HEK293 (cell line): ENCODE measurements at regions not wholly inside any gene's neighbourhood (a gene's known extent, or its start where the extent isn't known, plus 50 kb on each side); places are given as distances from the start of the nearest gene placed in this dataset.

Source experiments
- CTCF ChIA-PET: fragments of 350-600 bp; formaldehyde crosslinking; extraction: SDS; loops from one replicate; lab custom pipeline; 2021; ENCODE audit warnings: antibody characterized with exemption; lab: Yijun Ruan, JAX
- POLR2A ChIA-PET: fragments of 300-600 bp; formaldehyde crosslinking; extraction: SDS; loops from one replicate; lab custom pipeline; 2020; ENCODE audit warnings: antibody characterized with exemption, inconsistent platforms; lab: Yijun Ruan, JAX
- H3K27ac ChIP-seq: fragments of 200-500 bp; sonication (Bioruptor generic); 2 replicates; pipeline ENCODE4 v1.5.1; 2014; ENCODE audit warnings: low read depth, low read length, control low read depth, inconsistent platforms; ENCODE audit errors: extremely low read depth
- H3K36me3 ChIP-seq, 2 experiments: fragments of 200-500 bp in 1 of 2; sonication (Bioruptor generic) in 1 of 2; 1 replicate in 1 of 2; 2 replicates in 1 of 2; pipeline ENCODE4 v1.5.1; 2014 to 2017; ENCODE audit warnings: inconsistent platforms in 2 of 2, low read length in 2 of 2; ENCODE audit not compliant: control insufficient read depth in 2 of 2, insufficient read depth in 1 of 2
- H3K4me1 ChIP-seq: fragments of 200-500 bp; sonication (Bioruptor generic); 2 replicates; pipeline ENCODE4 v1.5.1; 2014; ENCODE audit warnings: mild to moderate bottlenecking, low read length, inconsistent platforms; ENCODE audit not compliant: control insufficient read depth, insufficient read depth
- H3K4me3 ChIP-seq: 2 replicates; pipeline ENCODE4 v1.5.1; 2011; ENCODE audit warnings: low read depth, mild to moderate bottlenecking, control low read depth, low read length, moderate library complexity
- H3K9me3 ChIP-seq: fragments of 200-500 bp; sonication (Bioruptor generic); 2 replicates; pipeline ENCODE4 v1.5.1; 2014; ENCODE audit warnings: low read depth, low read length, inconsistent platforms; ENCODE audit not compliant: control insufficient read depth, insufficient read depth
- EGR2 ChIP-seq: fragments of 450-650 bp; formaldehyde crosslinking; IDR thresholded peaks from 2 replicates; pipeline ENCODE4 v1.5.1; 2016; ENCODE audit warnings: low read depth, missing biosample characterization, missing genetic modification characterization
- GLI2 ChIP-seq: fragments of 450-650 bp; formaldehyde crosslinking; IDR thresholded peaks from 2 replicates; pipeline ENCODE4; 2017; ENCODE audit warnings: missing biosample characterization, missing genetic modification characterization, low read depth, borderline replicate concordance
- HOXA7 ChIP-seq: sonication (generic); formaldehyde crosslinking; IDR thresholded peaks from 2 replicates; pipeline ENCODE4 v1.8.1; 2022; ENCODE audit warnings: missing genetic modification reagents, borderline replicate concordance
- ZBTB1 ChIP-seq: fragments of 450-650 bp; formaldehyde crosslinking; IDR thresholded peaks from 2 replicates; pipeline ENCODE4 v1.5.1; 2016; ENCODE audit warnings: missing biosample characterization, missing genetic modification characterization
- ZBTB20 ChIP-seq: fragments of 450-650 bp; formaldehyde crosslinking; IDR thresholded peaks from 2 replicates; pipeline ENCODE4 v1.5.1; 2016; ENCODE audit warnings: missing biosample characterization, missing genetic modification characterization
- ZBTB8A ChIP-seq: fragments of 450-650 bp; formaldehyde crosslinking; IDR thresholded peaks from 2 replicates; pipeline ENCODE4 v1.5.1; 2016; ENCODE audit warnings: missing biosample characterization, missing genetic modification characterization
- ZNF174 ChIP-seq: fragments of 450-650 bp; formaldehyde crosslinking; IDR thresholded peaks from 2 replicates; pipeline ENCODE4 v1.5.0; 2017; ENCODE audit warnings: missing biosample characterization, mild to moderate bottlenecking, missing genetic modification characterization
- ZNF175 ChIP-seq: fragments of 450-650 bp; formaldehyde crosslinking; IDR thresholded peaks from 2 replicates; pipeline ENCODE4 v1.5.1; 2016; ENCODE audit warnings: missing biosample characterization, missing genetic modification characterization
- ZNF202 ChIP-seq: fragments of 450-650 bp; formaldehyde crosslinking; IDR thresholded peaks from 2 replicates; pipeline ENCODE4 v1.5.1; 2016; ENCODE audit warnings: missing biosample characterization, missing genetic modification characterization, borderline replicate concordance
- ZNF302 ChIP-seq: fragments of 450-650 bp; formaldehyde crosslinking; IDR thresholded peaks from 2 replicates; pipeline ENCODE4 v1.5.1; 2016; ENCODE audit warnings: missing biosample characterization, missing genetic modification characterization, low read depth
- ZNF311 ChIP-seq: fragments of 450-650 bp; formaldehyde crosslinking; IDR thresholded peaks from 2 replicates; pipeline ENCODE4 v1.5.1; 2017; ENCODE audit warnings: missing biosample characterization, missing genetic modification characterization, borderline replicate concordance
- ZNF324 ChIP-seq: fragments of 450-650 bp; formaldehyde crosslinking; IDR thresholded peaks from 2 replicates; pipeline ENCODE4 v1.5.1; 2016; ENCODE audit warnings: missing biosample characterization, missing genetic modification characterization
- ZNF366 ChIP-seq: fragments of 450-650 bp; formaldehyde crosslinking; conservative IDR thresholded peaks from 2 replicates; pipeline ENCODE4 v1.5.1; 2016; ENCODE audit warnings: missing biosample characterization, missing genetic modification characterization
- ZNF391 ChIP-seq: fragments of 450-650 bp; formaldehyde crosslinking; IDR thresholded peaks from 2 replicates; pipeline ENCODE4 v1.5.1; 2016; ENCODE audit warnings: low read depth, missing biosample characterization, missing genetic modification characterization, borderline replicate concordance
- ZNF433 ChIP-seq: fragments of 450-650 bp; formaldehyde crosslinking; IDR thresholded peaks from 2 replicates; pipeline ENCODE4 v1.5.1; 2016; ENCODE audit warnings: missing biosample characterization, missing genetic modification characterization, low read depth
- ZNF473 ChIP-seq: fragments of 450-650 bp; formaldehyde crosslinking; IDR thresholded peaks from 2 replicates; pipeline ENCODE4 v1.5.1; 2017; ENCODE audit warnings: missing biosample characterization, missing genetic modification characterization
- ZNF501 ChIP-seq: fragments of 450-650 bp; formaldehyde crosslinking; IDR thresholded peaks from 2 replicates; pipeline ENCODE4 v1.5.1; 2016; ENCODE audit warnings: missing biosample characterization, missing genetic modification characterization
- ZNF510 ChIP-seq: fragments of 450-650 bp; formaldehyde crosslinking; IDR thresholded peaks from 2 replicates; pipeline ENCODE4 v1.5.1; 2018; ENCODE audit warnings: mild to moderate bottlenecking, missing genetic modification characterization, missing biosample characterization; ENCODE audit not compliant: insufficient replicate concordance
- ZNF571 ChIP-seq: fragments of 450-650 bp; formaldehyde crosslinking; IDR thresholded peaks from 2 replicates; pipeline ENCODE4 v1.5.0; 2017; ENCODE audit warnings: missing biosample characterization, missing genetic modification characterization
- ZNF585B ChIP-seq: fragments of 450-650 bp; formaldehyde crosslinking; IDR thresholded peaks from 2 replicates; pipeline ENCODE4 v1.5.1; 2016; ENCODE audit warnings: missing biosample characterization, missing genetic modification characterization
- ZNF76 ChIP-seq: fragments of 450-650 bp; formaldehyde crosslinking; IDR thresholded peaks from 2 replicates; pipeline ENCODE4; 2016; ENCODE audit warnings: low read depth, missing biosample characterization, missing genetic modification characterization, borderline replicate concordance
- ZNF837 ChIP-seq: fragments of 450-650 bp; formaldehyde crosslinking; IDR thresholded peaks from 2 replicates; pipeline ENCODE4 v1.5.1; 2016; ENCODE audit warnings: missing biosample characterization, missing genetic modification characterization
- TF ChIP-seq, protein P1 (sequence below): IDR thresholded peaks from 2 replicates; pipeline ENCODE4 v1.6.1; 2011; ENCODE audit warnings: mild to moderate bottlenecking, low read depth, low read length, borderline replicate concordance
- TF ChIP-seq, protein P2 (sequence below): fragments of 450-650 bp; formaldehyde crosslinking; IDR thresholded peaks from 2 replicates; pipeline ENCODE4 v1.5.0; 2017; ENCODE audit warnings: missing biosample characterization, missing genetic modification characterization, borderline replicate concordance
- TF ChIP-seq, protein P3 (sequence below): fragments of 450-650 bp; formaldehyde crosslinking; IDR thresholded peaks from 2 replicates; pipeline ENCODE4 v1.5.1; 2016; ENCODE audit warnings: missing biosample characterization, missing genetic modification characterization
- TF ChIP-seq, protein P4 (sequence below): fragments of 450-650 bp; formaldehyde crosslinking; IDR thresholded peaks from 2 replicates; pipeline ENCODE4 v1.5.1; 2016; ENCODE audit warnings: missing biosample characterization, missing genetic modification characterization, low read depth
- TF ChIP-seq, protein P5 (sequence below): sonication (generic); formaldehyde crosslinking; IDR thresholded peaks from 2 replicates; pipeline ENCODE4 v1.8.1; 2022; ENCODE audit warnings: mild to moderate bottlenecking, moderate library complexity, missing genetic modification reagents
- TF ChIP-seq, protein P6 (sequence below): fragments of 450-650 bp; IDR thresholded peaks from 2 replicates; pipeline ENCODE4 v1.5.1; 2018; ENCODE audit warnings: missing biosample characterization, mild to moderate bottlenecking, missing genetic modification characterization

DNA sequence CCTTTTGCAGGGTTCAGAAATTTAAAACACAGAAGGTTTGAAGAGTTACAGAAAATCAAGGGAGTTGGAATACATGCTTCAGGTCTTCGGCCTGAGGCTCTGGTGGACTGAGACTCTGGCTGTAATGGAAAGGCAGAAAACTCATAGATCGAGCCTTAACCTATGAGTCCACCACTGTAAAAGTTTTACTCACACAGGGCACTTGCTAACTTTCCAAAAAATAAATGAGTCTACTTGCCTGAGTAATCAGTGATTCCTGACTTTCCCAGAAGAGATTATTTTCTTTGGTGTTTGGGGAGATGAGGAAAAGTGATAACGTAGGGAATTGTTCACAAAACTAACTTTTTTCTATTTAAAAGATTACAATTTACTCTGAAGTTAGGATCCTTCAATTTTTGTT is 108.0 kb downstream of the MBL2 start:
- ChIA-PET CTCF (no interaction called here), POLR2A (no interaction called here)
- Histone ChIP-seq H3K4me3 (no peak overlapping the region), H3K36me3 (no peaks in the 10 kb centered on the region), H3K4me1 (no peaks in the 10 kb centered on the region), H3K9me3 (no peaks in the 10 kb centered on the region), H3K27ac (no peak overlapping the region)
- TF ChIP-seq ZNF391 (tag by site-specific recombination) (no peak), ZNF202 (tag by site-specific recombination) (no peak), GLI2 (tag by site-specific recombination) (no peak), ZBTB20 (tag by site-specific recombination) (no peak), ZNF510 (no peak), ZNF324 (no peak), ZNF501 (tag by site-specific recombination) (no peak), ZBTB8A (no peak), ZNF571 (no peak), ZNF473 (tag by site-specific recombination) (no peak), ZNF302 (tag by site-specific recombination) (no peak), ZNF311 (no peak)
- TF ChIP-seq, protein P1, sequence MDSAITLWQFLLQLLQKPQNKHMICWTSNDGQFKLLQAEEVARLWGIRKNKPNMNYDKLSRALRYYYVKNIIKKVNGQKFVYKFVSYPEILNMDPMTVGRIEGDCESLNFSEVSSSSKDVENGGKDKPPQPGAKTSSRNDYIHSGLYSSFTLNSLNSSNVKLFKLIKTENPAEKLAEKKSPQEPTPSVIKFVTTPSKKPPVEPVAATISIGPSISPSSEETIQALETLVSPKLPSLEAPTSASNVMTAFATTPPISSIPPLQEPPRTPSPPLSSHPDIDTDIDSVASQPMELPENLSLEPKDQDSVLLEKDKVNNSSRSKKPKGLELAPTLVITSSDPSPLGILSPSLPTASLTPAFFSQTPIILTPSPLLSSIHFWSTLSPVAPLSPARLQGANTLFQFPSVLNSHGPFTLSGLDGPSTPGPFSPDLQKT: no peak
- TF ChIP-seq, protein P2, sequence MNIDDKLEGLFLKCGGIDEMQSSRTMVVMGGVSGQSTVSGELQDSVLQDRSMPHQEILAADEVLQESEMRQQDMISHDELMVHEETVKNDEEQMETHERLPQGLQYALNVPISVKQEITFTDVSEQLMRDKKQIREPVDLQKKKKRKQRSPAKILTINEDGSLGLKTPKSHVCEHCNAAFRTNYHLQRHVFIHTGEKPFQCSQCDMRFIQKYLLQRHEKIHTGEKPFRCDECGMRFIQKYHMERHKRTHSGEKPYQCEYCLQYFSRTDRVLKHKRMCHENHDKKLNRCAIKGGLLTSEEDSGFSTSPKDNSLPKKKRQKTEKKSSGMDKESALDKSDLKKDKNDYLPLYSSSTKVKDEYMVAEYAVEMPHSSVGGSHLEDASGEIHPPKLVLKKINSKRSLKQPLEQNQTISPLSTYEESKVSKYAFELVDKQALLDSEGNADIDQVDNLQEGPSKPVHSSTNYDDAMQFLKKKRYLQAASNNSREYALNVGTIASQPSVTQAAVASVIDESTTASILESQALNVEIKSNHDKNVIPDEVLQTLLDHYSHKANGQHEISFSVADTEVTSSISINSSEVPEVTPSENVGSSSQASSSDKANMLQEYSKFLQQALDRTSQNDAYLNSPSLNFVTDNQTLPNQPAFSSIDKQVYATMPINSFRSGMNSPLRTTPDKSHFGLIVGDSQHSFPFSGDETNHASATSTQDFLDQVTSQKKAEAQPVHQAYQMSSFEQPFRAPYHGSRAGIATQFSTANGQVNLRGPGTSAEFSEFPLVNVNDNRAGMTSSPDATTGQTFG (tag by site-specific recombination): no peak
- TF ChIP-seq, protein P3, sequence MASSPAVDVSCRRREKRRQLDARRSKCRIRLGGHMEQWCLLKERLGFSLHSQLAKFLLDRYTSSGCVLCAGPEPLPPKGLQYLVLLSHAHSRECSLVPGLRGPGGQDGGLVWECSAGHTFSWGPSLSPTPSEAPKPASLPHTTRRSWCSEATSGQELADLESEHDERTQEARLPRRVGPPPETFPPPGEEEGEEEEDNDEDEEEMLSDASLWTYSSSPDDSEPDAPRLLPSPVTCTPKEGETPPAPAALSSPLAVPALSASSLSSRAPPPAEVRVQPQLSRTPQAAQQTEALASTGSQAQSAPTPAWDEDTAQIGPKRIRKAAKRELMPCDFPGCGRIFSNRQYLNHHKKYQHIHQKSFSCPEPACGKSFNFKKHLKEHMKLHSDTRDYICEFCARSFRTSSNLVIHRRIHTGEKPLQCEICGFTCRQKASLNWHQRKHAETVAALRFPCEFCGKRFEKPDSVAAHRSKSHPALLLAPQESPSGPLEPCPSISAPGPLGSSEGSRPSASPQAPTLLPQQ (tag by site-specific recombination): no peak

DNA sequence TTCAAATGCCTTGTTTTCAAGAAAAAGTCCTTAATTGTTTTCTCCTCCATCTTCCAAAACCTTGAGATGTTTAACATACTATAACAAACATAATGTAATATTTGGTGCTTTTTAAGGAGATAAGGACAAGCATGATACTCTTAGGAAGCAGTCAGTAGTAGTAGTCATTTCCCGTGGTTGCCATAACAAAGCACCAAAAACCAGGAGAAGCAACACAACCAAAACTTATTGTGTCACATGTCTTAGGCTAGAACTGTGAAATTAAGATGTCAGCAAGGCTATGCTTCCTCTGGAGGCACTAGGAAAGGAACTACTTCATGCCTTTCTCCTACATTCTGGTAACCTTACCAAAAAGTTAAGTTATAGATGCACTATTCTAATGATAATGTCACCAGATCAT is 106.8 kb downstream of the MBL2 start:
- H3K27ac ChIP-seq: no peak overlapping the region
- CTCF ChIA-PET: interaction anchor here (0.7 kb wide), 1 partner anchor 132 kb away, joined by 4 read pairs; no protein-coding TSS in a partner anchor
- TF ChIP-seq, protein P4, sequence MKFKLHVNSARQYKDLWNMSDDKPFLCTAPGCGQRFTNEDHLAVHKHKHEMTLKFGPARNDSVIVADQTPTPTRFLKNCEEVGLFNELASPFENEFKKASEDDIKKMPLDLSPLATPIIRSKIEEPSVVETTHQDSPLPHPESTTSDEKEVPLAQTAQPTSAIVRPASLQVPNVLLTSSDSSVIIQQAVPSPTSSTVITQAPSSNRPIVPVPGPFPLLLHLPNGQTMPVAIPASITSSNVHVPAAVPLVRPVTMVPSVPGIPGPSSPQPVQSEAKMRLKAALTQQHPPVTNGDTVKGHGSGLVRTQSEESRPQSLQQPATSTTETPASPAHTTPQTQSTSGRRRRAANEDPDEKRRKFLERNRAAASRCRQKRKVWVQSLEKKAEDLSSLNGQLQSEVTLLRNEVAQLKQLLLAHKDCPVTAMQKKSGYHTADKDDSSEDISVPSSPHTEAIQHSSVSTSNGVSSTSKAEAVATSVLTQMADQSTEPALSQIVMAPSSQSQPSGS (tag by site-specific recombination): no peak
- TF ChIP-seq ZNF76 (tag by site-specific recombination) (no peak), ZNF433 (tag by site-specific recombination) (no peak), HOXA7 (CRISPR knock-in tag) (no peak), ZBTB8A (no peak), EGR2 (no peak), ZNF175 (tag by site-specific recombination) (no peak), ZNF473 (tag by site-specific recombination) (no peak), ZNF174 (tag by site-specific recombination) (no peak), ZBTB1 (no peak), ZNF837 (tag by site-specific recombination) (no peak), ZNF366 (tag by site-specific recombination) (no peak), ZNF585B (tag by site-specific recombination) (no peak)
- TF ChIP-seq, protein P5, sequence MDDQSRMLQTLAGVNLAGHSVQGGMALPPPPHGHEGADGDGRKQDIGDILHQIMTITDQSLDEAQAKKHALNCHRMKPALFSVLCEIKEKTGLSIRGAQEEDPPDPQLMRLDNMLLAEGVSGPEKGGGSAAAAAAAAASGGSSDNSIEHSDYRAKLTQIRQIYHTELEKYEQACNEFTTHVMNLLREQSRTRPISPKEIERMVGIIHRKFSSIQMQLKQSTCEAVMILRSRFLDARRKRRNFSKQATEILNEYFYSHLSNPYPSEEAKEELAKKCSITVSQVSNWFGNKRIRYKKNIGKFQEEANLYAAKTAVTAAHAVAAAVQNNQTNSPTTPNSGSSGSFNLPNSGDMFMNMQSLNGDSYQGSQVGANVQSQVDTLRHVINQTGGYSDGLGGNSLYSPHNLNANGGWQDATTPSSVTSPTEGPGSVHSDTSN (CRISPR knock-in tag): no peak
- TF ChIP-seq, protein P6, sequence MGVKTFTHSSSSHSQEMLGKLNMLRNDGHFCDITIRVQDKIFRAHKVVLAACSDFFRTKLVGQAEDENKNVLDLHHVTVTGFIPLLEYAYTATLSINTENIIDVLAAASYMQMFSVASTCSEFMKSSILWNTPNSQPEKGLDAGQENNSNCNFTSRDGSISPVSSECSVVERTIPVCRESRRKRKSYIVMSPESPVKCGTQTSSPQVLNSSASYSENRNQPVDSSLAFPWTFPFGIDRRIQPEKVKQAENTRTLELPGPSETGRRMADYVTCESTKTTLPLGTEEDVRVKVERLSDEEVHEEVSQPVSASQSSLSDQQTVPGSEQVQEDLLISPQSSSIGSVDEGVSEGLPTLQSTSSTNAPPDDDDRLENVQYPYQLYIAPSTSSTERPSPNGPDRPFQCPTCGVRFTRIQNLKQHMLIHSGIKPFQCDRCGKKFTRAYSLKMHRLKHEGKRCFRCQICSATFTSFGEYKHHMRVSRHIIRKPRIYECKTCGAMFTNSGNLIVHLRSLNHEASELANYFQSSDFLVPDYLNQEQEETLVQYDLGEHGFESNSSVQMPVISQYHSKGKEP (tag by site-specific recombination): no peak
- no peaks in the 10 kb centered on the region for H3K4me1 ChIP-seq
- no peak overlapping the region for H3K4me3 ChIP-seq
- no peaks in the 10 kb centered on the region for H3K9me3 ChIP-seq
- no peaks in the 10 kb centered on the region for H3K36me3 ChIP-seq
- POLR2A ChIA-PET: no interaction called here
